NCI-H1417 (cell line): ENCODE measurements at regions not wholly inside any gene's neighbourhood (a gene's known extent, or its start where the extent isn't known, plus 50 kb on each side); places are given as distances from the start of the nearest gene placed in this dataset.

Source experiments
- DNase-seq, 3 experiments: peaks; one replicate each; lab custom pipeline; 2025; lab: John Stamatoyannopoulos, UW

GRCh38 chr13:48181482-48182145 lies 51.4 kb upstream of the ITM2B start:
- DNase-seq, result no peak

GRCh38 chr13:48178126-48178525 lies 54.9 kb upstream of the ITM2B start:
- no peak for DNase-seq

GRCh38 chr13:48176781-48177180 lies 56.2 kb upstream of the ITM2B start:
- DNase-seq, result no peak

- DNase-seq, result no peak
Observed at GRCh38 chr13:48175185-48175584, 57.8 kb upstream of the ITM2B start.

GRCh38 chr13:48167866-48168265 lies 65.1 kb upstream of the ITM2B start:
- no peak for DNase-seq

GRCh38 chr13:48165727-48166126 lies 67.3 kb upstream of the ITM2B start:
- DNase-seq, result no peak

- DNase-seq, result no peak
Observed at GRCh38 chr13:48165063-48165462, 67.9 kb upstream of the ITM2B start.

- DNase-seq, result no peak
Observed at GRCh38 chr13:48163061-48163460, 68.2 kb upstream of the MED4 start.

- DNase-seq, result no peak
Observed at GRCh38 chr13:48162217-48162616, 67.3 kb upstream of the MED4 start.

- DNase-seq, result no peak
Observed at GRCh38 chr13:48161530-48162179, 66.8 kb upstream of the MED4 start.

- DNase-seq, result no peak
Observed at GRCh38 chr13:48160606-48161278, 65.8 kb upstream of the MED4 start.

- no peak for DNase-seq
Observed at GRCh38 chr13:48159826-48160225, 64.9 kb upstream of the MED4 start.

GRCh38 chr13:48159401-48159800 lies 64.5 kb upstream of the MED4 start:
- no peak for DNase-seq

- no peak for DNase-seq
Observed at GRCh38 chr13:48158915-48159314, 64.0 kb upstream of the MED4 start.

- no peak for DNase-seq
Observed at GRCh38 chr13:48158290-48158689, 63.4 kb upstream of the MED4 start.

GRCh38 chr13:48156466-48156865 lies 61.6 kb upstream of the MED4 start:
- DNase-seq, result no peak

GRCh38 chr13:48155848-48156247 lies 60.9 kb upstream of the MED4 start:
- DNase-seq, result no peak

- no peak for DNase-seq
Observed at GRCh38 chr13:48154671-48155070, 59.8 kb upstream of the MED4 start.

- no peak for DNase-seq
Observed at GRCh38 chr13:48153186-48153585, 58.3 kb upstream of the MED4 start.

GRCh38 chr13:48151363-48152161 lies 56.7 kb upstream of the MED4 start:
- peak in 1 of 3 experiments; percentile 2 for DNase-seq

- DNase-seq, result no peak
Observed at GRCh38 chr13:48148454-48148853, 53.5 kb upstream of the MED4 start.

- DNase-seq, result no peak
Observed at GRCh38 chr13:48146636-48147035, 51.7 kb upstream of the MED4 start.

- DNase-seq, result no peak
Observed at GRCh38 chr13:48146122-48146521, 51.2 kb upstream of the MED4 start.
